ENCODE measurements at regions not wholly inside any gene's neighbourhood (a gene's known extent, or its start where the extent isn't known, plus 50 kb on each side); places are given as distances from the start of the nearest gene placed in this dataset.

DNA sequence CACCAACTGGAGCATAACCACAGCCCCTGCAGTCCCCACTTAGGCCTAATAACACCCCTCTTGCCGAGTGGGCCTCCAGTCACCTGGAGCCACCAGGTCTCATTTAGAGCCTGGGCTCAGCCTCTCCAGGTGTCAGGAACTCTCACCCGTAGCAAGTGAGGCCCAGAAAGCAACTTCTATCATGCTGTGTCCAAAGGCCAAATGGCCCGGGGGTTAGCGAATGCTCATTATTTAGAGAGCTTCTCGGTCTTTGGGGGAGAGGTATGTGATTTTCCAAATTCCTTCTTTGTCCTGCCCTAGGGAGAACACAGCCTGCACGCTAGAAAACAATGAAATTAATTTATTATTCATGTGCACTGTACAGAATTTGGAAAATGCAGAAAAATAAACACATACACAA lies 109.9 kb upstream of the PTPRM start:
- TF ChIP-seq, protein P1, sequence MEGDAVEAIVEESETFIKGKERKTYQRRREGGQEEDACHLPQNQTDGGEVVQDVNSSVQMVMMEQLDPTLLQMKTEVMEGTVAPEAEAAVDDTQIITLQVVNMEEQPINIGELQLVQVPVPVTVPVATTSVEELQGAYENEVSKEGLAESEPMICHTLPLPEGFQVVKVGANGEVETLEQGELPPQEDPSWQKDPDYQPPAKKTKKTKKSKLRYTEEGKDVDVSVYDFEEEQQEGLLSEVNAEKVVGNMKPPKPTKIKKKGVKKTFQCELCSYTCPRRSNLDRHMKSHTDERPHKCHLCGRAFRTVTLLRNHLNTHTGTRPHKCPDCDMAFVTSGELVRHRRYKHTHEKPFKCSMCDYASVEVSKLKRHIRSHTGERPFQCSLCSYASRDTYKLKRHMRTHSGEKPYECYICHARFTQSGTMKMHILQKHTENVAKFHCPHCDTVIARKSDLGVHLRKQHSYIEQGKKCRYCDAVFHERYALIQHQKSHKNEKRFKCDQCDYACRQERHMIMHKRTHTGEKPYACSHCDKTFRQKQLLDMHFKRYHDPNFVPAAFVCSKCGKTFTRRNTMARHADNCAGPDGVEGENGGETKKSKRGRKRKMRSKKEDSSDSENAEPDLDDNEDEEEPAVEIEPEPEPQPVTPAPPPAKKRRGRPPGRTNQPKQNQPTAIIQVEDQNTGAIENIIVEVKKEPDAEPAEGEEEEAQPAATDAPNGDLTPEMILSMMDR (IDR thresholded peaks at IDR 0.05), result no peak
- no peak for TF ChIP-seq POLR2A (IDR thresholded peaks at IDR 0.05)

All from thyroid gland (tissue), 4 donors.